ENCODE measurements at regions not wholly inside any gene's neighbourhood (a gene's known extent, or its start where the extent isn't known, plus 50 kb on each side); places are given as distances from the start of the nearest gene placed in this dataset.

DNA sequence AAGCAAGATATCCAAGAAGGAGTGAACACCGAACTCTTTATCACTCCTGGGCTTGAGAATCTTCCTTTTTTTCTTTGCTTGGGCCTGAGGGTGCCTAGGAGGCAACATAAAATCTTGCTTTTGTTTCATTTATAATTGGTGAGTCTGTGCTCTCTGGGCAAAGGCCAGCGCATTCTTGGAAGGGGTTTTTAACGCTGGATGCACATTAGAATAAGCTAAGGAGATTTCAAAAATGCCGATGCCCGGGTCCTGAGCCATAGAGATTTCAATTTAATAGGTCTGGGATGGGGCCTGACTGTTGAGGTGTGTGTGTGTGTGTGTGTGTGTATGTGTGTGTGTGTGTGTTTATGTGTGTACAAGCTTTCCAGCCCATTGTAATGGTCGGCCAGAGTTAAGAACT lies 62.0 kb upstream of the SORCS3 start:
- TF ChIP-seq, protein P1, sequence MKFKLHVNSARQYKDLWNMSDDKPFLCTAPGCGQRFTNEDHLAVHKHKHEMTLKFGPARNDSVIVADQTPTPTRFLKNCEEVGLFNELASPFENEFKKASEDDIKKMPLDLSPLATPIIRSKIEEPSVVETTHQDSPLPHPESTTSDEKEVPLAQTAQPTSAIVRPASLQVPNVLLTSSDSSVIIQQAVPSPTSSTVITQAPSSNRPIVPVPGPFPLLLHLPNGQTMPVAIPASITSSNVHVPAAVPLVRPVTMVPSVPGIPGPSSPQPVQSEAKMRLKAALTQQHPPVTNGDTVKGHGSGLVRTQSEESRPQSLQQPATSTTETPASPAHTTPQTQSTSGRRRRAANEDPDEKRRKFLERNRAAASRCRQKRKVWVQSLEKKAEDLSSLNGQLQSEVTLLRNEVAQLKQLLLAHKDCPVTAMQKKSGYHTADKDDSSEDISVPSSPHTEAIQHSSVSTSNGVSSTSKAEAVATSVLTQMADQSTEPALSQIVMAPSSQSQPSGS (CRISPR knock-in tag; IDR thresholded peaks at IDR 0.05) = no peak
- TF ChIP-seq KLF10 (CRISPR knock-in tag; IDR thresholded peaks at IDR 0.05) (no peak), PTRF (tag; IDR thresholded peaks at IDR 0.05) (no peak), ETV6 (IDR thresholded peaks at IDR 0.05; ENCODE audit: borderline replicate concordance in 1 of 2, low read depth in 2 of 2, low read length in 1 of 2) (no peak), ETV6 (CRISPR knock-in tag; IDR thresholded peaks at IDR 0.05; ENCODE audit: borderline replicate concordance) (no peak)

All from K562 (cell line).